ENCODE measurements at regions not wholly inside any gene's neighbourhood (a gene's known extent, or its start where the extent isn't known, plus 50 kb on each side); places are given as distances from the start of the nearest gene placed in this dataset.
A peak's percentile ranks its signal among the peaks of the same experiment; 100 is the strongest.

GRCh38 chr4:170234800-170235199 lies 145.0 kb upstream of the AADAT start:
- Histone ChIP-seq H3K4me3 (ENCODE audit: control insufficient read depth in 2 of 3, extremely low read depth in 1 of 3, insufficient read depth in 2 of 3, low read depth in 1 of 3, low read length in 3 of 3) (no peak overlapping the region), H4K20me1 (ENCODE audit: control insufficient read depth, extremely low read depth, insufficient read depth, low read length) (no peaks in the 10 kb centered on the region), H3K27me3 (ENCODE audit: control insufficient read depth, extremely low read depth, insufficient read depth, low read length) (no peaks in the 10 kb centered on the region), H3K9me3 (ENCODE audit: control insufficient read depth, low read depth, low read length) (no peaks in the 10 kb centered on the region), H3K9me1 (ENCODE audit: control insufficient read depth, extremely low read depth, insufficient read depth, low read length) (no peaks in the 10 kb centered on the region), H3K36me3 (ENCODE audit: control insufficient read depth in 2 of 2, extremely low read depth in 1 of 2, insufficient read depth in 2 of 2, low read length in 2 of 2) (no peaks in the 10 kb centered on the region), H3K9ac (ENCODE audit: control insufficient read depth, extremely low read depth, insufficient read depth, low read length) (no peak overlapping the region), H3K4me1 (ENCODE audit: control insufficient read depth, extremely low read depth, insufficient read depth, low read length) (no peaks in the 10 kb centered on the region), H3K4me2 (ENCODE audit: control insufficient read depth, extremely low read depth, insufficient read depth, low read depth, low read length) (no peak overlapping the region), H3K27ac (ENCODE audit: control insufficient read depth, insufficient read depth, low read length) (no peak overlapping the region), H2AFZ (ENCODE audit: control insufficient read depth, low read length) (no peak overlapping the region), H3K79me2 (ENCODE audit: control insufficient read depth, insufficient read depth, low read length) (no peaks in the 10 kb centered on the region)
- dilution Hi-C loops (cut with MboI; ENCODE audit: extremely low pct_ligation_motif_present, low sequenced_read_pairs), result no loop called here
- TF ChIP-seq, protein P1, sequence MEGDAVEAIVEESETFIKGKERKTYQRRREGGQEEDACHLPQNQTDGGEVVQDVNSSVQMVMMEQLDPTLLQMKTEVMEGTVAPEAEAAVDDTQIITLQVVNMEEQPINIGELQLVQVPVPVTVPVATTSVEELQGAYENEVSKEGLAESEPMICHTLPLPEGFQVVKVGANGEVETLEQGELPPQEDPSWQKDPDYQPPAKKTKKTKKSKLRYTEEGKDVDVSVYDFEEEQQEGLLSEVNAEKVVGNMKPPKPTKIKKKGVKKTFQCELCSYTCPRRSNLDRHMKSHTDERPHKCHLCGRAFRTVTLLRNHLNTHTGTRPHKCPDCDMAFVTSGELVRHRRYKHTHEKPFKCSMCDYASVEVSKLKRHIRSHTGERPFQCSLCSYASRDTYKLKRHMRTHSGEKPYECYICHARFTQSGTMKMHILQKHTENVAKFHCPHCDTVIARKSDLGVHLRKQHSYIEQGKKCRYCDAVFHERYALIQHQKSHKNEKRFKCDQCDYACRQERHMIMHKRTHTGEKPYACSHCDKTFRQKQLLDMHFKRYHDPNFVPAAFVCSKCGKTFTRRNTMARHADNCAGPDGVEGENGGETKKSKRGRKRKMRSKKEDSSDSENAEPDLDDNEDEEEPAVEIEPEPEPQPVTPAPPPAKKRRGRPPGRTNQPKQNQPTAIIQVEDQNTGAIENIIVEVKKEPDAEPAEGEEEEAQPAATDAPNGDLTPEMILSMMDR (optimal IDR thresholded peaks at IDR 0.05 in 1 of 3, IDR thresholded peaks at IDR 0.05 in 1 of 3, conservative IDR thresholded peaks at IDR 0.05 in 1 of 3; ENCODE audit: extremely low read depth in 1 of 3, insufficient read depth in 2 of 3, low read length in 3 of 3), result no peak
- no peak for TF ChIP-seq EZH2 (IDR thresholded peaks at IDR 0.05; ENCODE audit: low read length)
- FAIRE-seq (no peak), DNase-seq (ENCODE audit: low read depth, low spot score) (no peak)

DNA sequence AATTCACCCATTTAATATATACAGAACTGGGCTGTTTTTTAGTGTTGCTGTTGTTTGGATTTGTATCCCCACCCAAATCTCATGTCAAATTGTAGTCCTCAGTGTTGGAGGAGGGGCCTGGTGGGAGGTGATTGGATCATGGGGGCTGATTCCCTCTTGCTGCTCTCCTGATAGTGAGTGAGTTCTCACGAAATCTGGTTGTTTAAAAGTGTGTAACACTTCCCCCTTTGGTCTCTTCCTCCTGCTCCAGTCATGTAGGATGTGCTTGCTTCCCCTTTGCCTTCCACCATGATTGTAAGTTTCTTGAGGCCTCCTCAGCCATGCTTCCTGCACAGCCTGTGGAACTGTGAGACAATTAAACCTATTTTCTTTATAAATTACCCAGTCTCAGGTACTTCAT lies 141.6 kb upstream of the AADAT start:
- Histone ChIP-seq H2AFZ (ENCODE audit: control insufficient read depth, low read length) (peak overlapping the region; percentile 15), H4K20me1 (ENCODE audit: control insufficient read depth, extremely low read depth, insufficient read depth, low read length) (no peaks in the 10 kb centered on the region), H3K27me3 (ENCODE audit: control insufficient read depth, extremely low read depth, insufficient read depth, low read length) (no peaks in the 10 kb centered on the region), H3K4me3 (ENCODE audit: control insufficient read depth in 2 of 3, extremely low read depth in 1 of 3, insufficient read depth in 2 of 3, low read depth in 1 of 3, low read length in 3 of 3) (no peak overlapping the region), H3K36me3 (ENCODE audit: control insufficient read depth in 2 of 2, extremely low read depth in 1 of 2, insufficient read depth in 2 of 2, low read length in 2 of 2) (no peaks in the 10 kb centered on the region), H3K9me1 (ENCODE audit: control insufficient read depth, extremely low read depth, insufficient read depth, low read length) (no peaks in the 10 kb centered on the region), H3K79me2 (ENCODE audit: control insufficient read depth, insufficient read depth, low read length) (no peaks in the 10 kb centered on the region), H3K4me1 (ENCODE audit: control insufficient read depth, extremely low read depth, insufficient read depth, low read length) (no peaks in the 10 kb centered on the region), H3K9ac (ENCODE audit: control insufficient read depth, extremely low read depth, insufficient read depth, low read length) (no peak overlapping the region), H3K9me3 (ENCODE audit: control insufficient read depth, low read depth, low read length) (no peaks in the 10 kb centered on the region), H3K27ac (ENCODE audit: control insufficient read depth, insufficient read depth, low read length) (no peak overlapping the region), H3K4me2 (ENCODE audit: control insufficient read depth, extremely low read depth, insufficient read depth, low read depth, low read length) (no peak overlapping the region)
- TF ChIP-seq, protein P1 (optimal IDR thresholded peaks at IDR 0.05 in 1 of 3, IDR thresholded peaks at IDR 0.05 in 1 of 3, conservative IDR thresholded peaks at IDR 0.05 in 1 of 3; ENCODE audit: extremely low read depth in 1 of 3, insufficient read depth in 2 of 3, low read length in 3 of 3), result no peak
- no peak for TF ChIP-seq EZH2 (IDR thresholded peaks at IDR 0.05; ENCODE audit: low read length)
- no peak for DNase-seq (ENCODE audit: low read depth, low spot score)
- FAIRE-seq, result no peak
- dilution Hi-C loops (cut with MboI; ENCODE audit: extremely low pct_ligation_motif_present, low sequenced_read_pairs), result no loop called here
